Osteoblast (primary cell): ENCODE measurements at regions not wholly inside any gene's neighbourhood (a gene's known extent, or its start where the extent isn't known, plus 50 kb on each side); places are given as distances from the start of the nearest gene placed in this dataset.

ENCODE experiments used
- DNase-seq: peaks from one replicate; pipeline ENCODE4 v3.0.0; 2011; ENCODE audit warnings: low spot score, mixed read lengths; ENCODE audit not compliant: insufficient read length; ENCODE audit errors: missing footprints
- H2AFZ ChIP-seq: 2 replicates; pipeline ENCODE4 v1.6.0; 2011; ENCODE audit warnings: mild to moderate bottlenecking, low read length
- H3K27ac ChIP-seq: 2 replicates; pipeline ENCODE4 v1.5.1; 2011; ENCODE audit warnings: mild to moderate bottlenecking, low read depth, low read length, moderate library complexity
- H3K27me3 ChIP-seq: 2 replicates; pipeline ENCODE4 v1.6.0; 2012; ENCODE audit warnings: mild to moderate bottlenecking, control low read depth, inconsistent platforms, low read length, moderate library complexity; ENCODE audit not compliant: insufficient read depth
- H3K36me3 ChIP-seq: 2 replicates; pipeline ENCODE4 v1.5.1; 2011; ENCODE audit warnings: mild to moderate bottlenecking, low read length, control low read depth, moderate library complexity; ENCODE audit not compliant: insufficient read depth
- H3K4me1 ChIP-seq: 2 replicates; pipeline ENCODE4 v1.5.1; 2011; ENCODE audit warnings: mild to moderate bottlenecking, low read length, control low read depth, moderate library complexity; ENCODE audit not compliant: insufficient read depth
- H3K4me2 ChIP-seq: 2 replicates; pipeline ENCODE4 v1.6.0; 2011; ENCODE audit warnings: mild to moderate bottlenecking, low read length; ENCODE audit not compliant: insufficient read depth
- H3K4me3 ChIP-seq: fragments of 200-600 bp; sonication (generic); 3 replicates; pipeline ENCODE4 v1.5.1; 2012; ENCODE audit warnings: mild to moderate bottlenecking, low read length, inconsistent platforms; ENCODE audit not compliant: insufficient read depth
- H3K79me2 ChIP-seq: 2 replicates; pipeline ENCODE4 v1.6.0; 2012; ENCODE audit warnings: mild to moderate bottlenecking, low read length, control low read depth, inconsistent platforms; ENCODE audit not compliant: insufficient read depth
- H3K9me3 ChIP-seq: 2 replicates; pipeline ENCODE4 v1.5.1; 2011; ENCODE audit warnings: low read depth, low read length, control low read depth
- H4K20me1 ChIP-seq: 2 replicates; pipeline ENCODE4 v1.6.0; 2012; ENCODE audit warnings: mild to moderate bottlenecking, low read length, control low read depth; ENCODE audit not compliant: insufficient read depth
- TF ChIP-seq, protein P1 (sequence below): IDR thresholded peaks from 2 replicates; pipeline ENCODE4 v1.5.1; 2011; ENCODE audit warnings: mild to moderate bottlenecking, low read depth, low read length, moderate library complexity; ENCODE audit errors: extremely low read depth

DNA sequence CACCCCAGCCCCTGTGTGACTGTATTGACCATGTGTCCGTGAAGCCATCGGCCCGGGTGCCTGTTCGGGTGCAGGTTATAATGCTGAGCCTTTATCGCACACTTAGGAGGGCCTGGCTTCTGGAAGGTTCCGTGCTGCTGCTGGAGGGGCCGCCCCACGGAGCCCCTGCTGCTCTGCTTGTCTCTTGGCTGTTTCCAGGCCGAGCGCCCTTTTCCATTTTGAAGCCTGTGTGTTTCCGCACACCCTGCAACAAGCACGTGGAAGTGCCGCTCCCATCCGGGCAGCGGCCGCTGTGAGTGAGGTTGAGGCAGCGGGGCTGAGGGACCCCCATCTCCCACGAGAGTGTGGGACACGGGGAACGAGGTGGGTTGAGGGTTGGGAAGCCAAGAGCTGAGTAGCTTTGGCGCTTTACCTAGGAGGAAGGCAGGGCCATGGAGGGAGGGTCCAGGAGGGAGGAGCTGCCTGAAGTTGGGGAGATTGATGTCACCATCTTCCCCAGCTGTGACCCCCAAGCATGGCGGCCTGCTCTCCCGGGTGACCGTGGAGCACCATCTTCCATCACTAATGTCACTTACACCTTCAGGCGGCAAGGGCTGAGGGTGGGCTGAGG lies 200.1 kb upstream of the GSE1 start:
- TF ChIP-seq, protein P1, sequence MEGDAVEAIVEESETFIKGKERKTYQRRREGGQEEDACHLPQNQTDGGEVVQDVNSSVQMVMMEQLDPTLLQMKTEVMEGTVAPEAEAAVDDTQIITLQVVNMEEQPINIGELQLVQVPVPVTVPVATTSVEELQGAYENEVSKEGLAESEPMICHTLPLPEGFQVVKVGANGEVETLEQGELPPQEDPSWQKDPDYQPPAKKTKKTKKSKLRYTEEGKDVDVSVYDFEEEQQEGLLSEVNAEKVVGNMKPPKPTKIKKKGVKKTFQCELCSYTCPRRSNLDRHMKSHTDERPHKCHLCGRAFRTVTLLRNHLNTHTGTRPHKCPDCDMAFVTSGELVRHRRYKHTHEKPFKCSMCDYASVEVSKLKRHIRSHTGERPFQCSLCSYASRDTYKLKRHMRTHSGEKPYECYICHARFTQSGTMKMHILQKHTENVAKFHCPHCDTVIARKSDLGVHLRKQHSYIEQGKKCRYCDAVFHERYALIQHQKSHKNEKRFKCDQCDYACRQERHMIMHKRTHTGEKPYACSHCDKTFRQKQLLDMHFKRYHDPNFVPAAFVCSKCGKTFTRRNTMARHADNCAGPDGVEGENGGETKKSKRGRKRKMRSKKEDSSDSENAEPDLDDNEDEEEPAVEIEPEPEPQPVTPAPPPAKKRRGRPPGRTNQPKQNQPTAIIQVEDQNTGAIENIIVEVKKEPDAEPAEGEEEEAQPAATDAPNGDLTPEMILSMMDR = no peak
- Histone ChIP-seq H3K36me3 (no peaks in the 10 kb centered on the region), H4K20me1 (peaks cover 4% of the 10 kb centered on the region), H3K4me3 (no peak overlapping the region), H3K4me1 (no peaks in the 10 kb centered on the region), H2AFZ (no peak overlapping the region), H3K4me2 (no peak overlapping the region), H3K9me3 (no peaks in the 10 kb centered on the region), H3K27me3 (no peaks in the 10 kb centered on the region), H3K27ac (no peak overlapping the region), H3K79me2 (no peaks in the 10 kb centered on the region)
- no peak for DNase-seq

DNA sequence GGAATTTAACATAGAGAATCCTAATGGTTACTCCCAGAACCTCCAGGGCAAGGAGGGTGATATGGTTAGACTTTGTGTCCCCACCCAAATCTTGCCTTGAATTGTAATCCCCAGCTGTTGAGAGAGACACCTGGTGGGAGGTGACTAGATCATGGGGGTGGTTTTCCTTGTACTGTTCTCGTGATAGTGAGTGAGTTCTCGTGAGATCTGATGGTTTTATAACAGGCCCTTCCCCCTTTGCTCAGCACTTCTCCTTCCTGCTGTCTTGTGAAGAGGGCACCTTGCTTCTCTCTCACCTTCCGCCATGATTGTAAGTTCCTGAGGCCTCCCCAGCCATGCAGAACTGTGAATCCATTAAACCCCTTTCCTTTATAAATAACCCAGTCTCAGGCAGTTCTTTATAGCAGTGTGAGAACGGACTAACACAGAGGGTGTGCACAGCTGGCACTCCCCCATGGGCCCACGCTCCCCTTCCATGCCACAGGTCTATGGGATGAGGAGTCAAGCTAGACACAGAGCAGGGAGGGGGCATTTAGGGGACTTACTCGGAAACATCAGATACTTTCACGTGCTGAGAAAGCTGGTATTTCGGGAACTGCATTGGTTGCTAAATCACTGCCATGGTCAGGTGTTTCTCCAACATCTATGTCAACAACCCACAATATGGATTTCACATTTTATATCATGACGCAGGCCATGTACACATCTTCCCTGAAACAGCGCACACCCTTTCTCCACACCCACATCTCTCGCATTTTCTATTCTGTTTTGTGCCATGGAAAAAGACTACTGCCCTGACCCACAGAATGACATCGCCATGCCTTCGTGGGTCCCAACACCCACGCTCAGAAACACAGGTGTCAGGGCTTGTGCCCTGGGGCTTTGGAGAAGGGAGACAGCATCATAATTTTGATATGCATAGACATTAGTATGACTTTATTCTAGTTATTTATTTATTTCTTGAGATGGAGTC lies 199.1 kb upstream of the GSE1 start:
- H3K36me3 ChIP-seq = no peaks in the 10 kb centered on the region
- H2AFZ ChIP-seq = no peak overlapping the region
- H4K20me1 ChIP-seq = peaks cover 12% of the 10 kb centered on the region
- no peaks in the 10 kb centered on the region for H3K79me2 ChIP-seq
- no peak for DNase-seq
- H3K27me3 ChIP-seq = no peaks in the 10 kb centered on the region
- no peak overlapping the region for H3K4me3 ChIP-seq
- no peaks in the 10 kb centered on the region for H3K4me1 ChIP-seq
- TF ChIP-seq, protein P1 = no peak
- H3K27ac ChIP-seq = no peak overlapping the region
- no peak overlapping the region for H3K4me2 ChIP-seq
- no peaks in the 10 kb centered on the region for H3K9me3 ChIP-seq

DNA sequence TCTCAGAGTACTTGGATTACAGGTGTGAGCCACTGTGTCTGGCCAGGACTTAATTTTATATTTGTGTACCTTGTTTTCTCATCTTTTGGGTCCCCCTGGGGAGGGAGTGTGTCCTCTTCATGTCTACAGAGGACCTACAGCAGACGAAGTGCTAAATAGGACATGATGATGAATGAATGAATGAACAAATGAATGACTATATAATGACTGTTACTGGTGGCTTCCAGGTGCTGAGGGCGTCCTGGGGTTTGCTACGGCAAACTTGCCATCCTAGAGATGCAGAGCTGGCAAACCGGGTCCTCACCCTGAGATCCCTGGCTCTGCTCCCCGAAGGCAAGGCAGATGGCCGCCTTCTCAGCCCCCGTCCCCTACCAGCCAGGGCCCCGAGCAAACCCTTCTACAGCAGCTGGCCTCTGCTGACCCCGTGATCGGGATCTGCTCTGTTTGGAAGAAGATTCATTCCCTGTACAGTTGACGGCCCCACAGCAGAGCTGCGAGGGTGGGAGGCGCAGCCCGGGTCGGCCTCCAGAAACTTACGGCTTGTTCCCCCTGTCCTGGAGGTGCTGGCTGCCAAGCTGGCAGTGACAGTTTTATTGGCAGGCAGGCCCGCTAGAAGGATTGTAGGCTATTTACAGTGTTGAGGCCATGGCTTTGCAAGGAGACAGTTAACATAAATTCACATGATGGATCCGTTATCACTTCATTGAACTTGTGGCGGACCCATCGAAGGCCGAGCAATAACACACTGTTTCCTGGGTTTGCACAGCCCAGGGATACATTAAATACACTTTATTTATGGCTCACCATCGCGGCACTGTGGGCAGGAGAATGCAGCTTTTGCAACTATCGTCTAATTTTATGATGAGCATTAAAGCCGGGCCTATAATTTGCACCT lies 197.7 kb upstream of the GSE1 start:
- no peak for DNase-seq
- H3K27ac ChIP-seq = no peak overlapping the region

More for the DNA sequence above, 197.7 kb upstream of the GSE1 start:
- Histone ChIP-seq H3K4me1 (no peaks in the 10 kb centered on the region), H2AFZ (no peak overlapping the region), H3K79me2 (peaks cover 2% of the 10 kb centered on the region), H3K4me3 (no peak overlapping the region), H3K4me2 (no peak overlapping the region), H3K27me3 (no peaks in the 10 kb centered on the region), H3K36me3 (no peaks in the 10 kb centered on the region), H3K9me3 (no peaks in the 10 kb centered on the region), H4K20me1 (peaks cover 20% of the 10 kb centered on the region)
- TF ChIP-seq, protein P1 = no peak
